Skeletal muscle satellite cell (primary cell): ENCODE measurements at regions not wholly inside any gene's neighbourhood (a gene's known extent, or its start where the extent isn't known, plus 50 kb on each side); places are given as distances from the start of the nearest gene placed in this dataset.

Experiments
- H3K27me3 ChIP-seq: 2 replicates; pipeline ENCODE4 v1.7.0; 2013; ENCODE audit warnings: low read length; ENCODE audit not compliant: control insufficient read depth, insufficient read depth
- H3K36me3 ChIP-seq: 2 replicates; pipeline ENCODE4 v1.7.0; 2013; ENCODE audit warnings: mild to moderate bottlenecking, control low read depth, low read length; ENCODE audit not compliant: insufficient read depth
- H3K4me1 ChIP-seq: 2 replicates; pipeline ENCODE4 v1.7.0; 2013; ENCODE audit warnings: low read length; ENCODE audit not compliant: control insufficient read depth, insufficient read depth
- H3K4me2 ChIP-seq: 2 replicates; pipeline ENCODE4 v1.7.0; 2013; ENCODE audit warnings: mild to moderate bottlenecking, low read length
- H3K4me3 ChIP-seq: 2 replicates; pipeline ENCODE4 v1.7.0; 2013; ENCODE audit warnings: low read length
- H3K9ac ChIP-seq: 2 replicates; pipeline ENCODE4 v1.7.0; 2013; ENCODE audit warnings: mild to moderate bottlenecking, low read depth, low read length, moderate library complexity
- H3K9me3 ChIP-seq: replicated peaks from 2 replicates; pipeline ENCODE4 v1.7.0; 2013; ENCODE audit warnings: mild to moderate bottlenecking, control low read depth, low read length

GRCh38 chr3:34263101-34263621, 464.7 kb downstream of the PDCD6IP start:
- no peaks in the 10 kb centered on the region for H3K9me3 ChIP-seq
- no peak overlapping the region for H3K9ac ChIP-seq
- H3K4me2 ChIP-seq: no peak overlapping the region
- H3K27me3 ChIP-seq: peaks cover 3% of the 10 kb centered on the region
- H3K4me3 ChIP-seq: no peak overlapping the region
- H3K4me1 ChIP-seq: peaks cover 7% of the 10 kb centered on the region
- no peaks in the 10 kb centered on the region for H3K36me3 ChIP-seq

- Histone ChIP-seq H3K27me3 (peaks cover 3% of the 10 kb centered on the region), H3K9me3 (no peaks in the 10 kb centered on the region), H3K4me1 (peaks cover 9% of the 10 kb centered on the region), H3K36me3 (no peaks in the 10 kb centered on the region), H3K4me3 (no peak overlapping the region), H3K4me2 (no peak overlapping the region), H3K9ac (no peak overlapping the region)
Measured at GRCh38 chr3:34264337-34265041, 466.1 kb downstream of the PDCD6IP start.

GRCh38 chr3:34267088-34267487, 468.7 kb downstream of the PDCD6IP start:
- Histone ChIP-seq H3K9ac (no peak overlapping the region), H3K9me3 (no peaks in the 10 kb centered on the region), H3K36me3 (no peaks in the 10 kb centered on the region), H3K4me1 (peaks cover 3% of the 10 kb centered on the region), H3K4me2 (no peak overlapping the region), H3K4me3 (no peak overlapping the region), H3K27me3 (peaks cover 8% of the 10 kb centered on the region)

- Histone ChIP-seq H3K4me2 (no peak overlapping the region), H3K9ac (no peak overlapping the region), H3K4me3 (no peak overlapping the region), H3K36me3 (no peaks in the 10 kb centered on the region), H3K9me3 (no peaks in the 10 kb centered on the region), H3K4me1 (peaks cover 3% of the 10 kb centered on the region), H3K27me3 (peaks cover 6% of the 10 kb centered on the region)
Measured at GRCh38 chr3:34268032-34268709, 469.7 kb downstream of the PDCD6IP start.

GRCh38 chr3:34275811-34276210, 477.4 kb downstream of the PDCD6IP start:
- Histone ChIP-seq H3K9me3 (no peaks in the 10 kb centered on the region), H3K36me3 (no peaks in the 10 kb centered on the region), H3K27me3 (peaks cover 1% of the 10 kb centered on the region), H3K4me1 (no peaks in the 10 kb centered on the region), H3K4me3 (no peak overlapping the region), H3K4me2 (no peak overlapping the region), H3K9ac (no peak overlapping the region)

GRCh38 chr3:34276342-34276741, 477.9 kb downstream of the PDCD6IP start:
- Histone ChIP-seq H3K4me3 (no peak overlapping the region), H3K4me2 (no peak overlapping the region), H3K27me3 (no peaks in the 10 kb centered on the region), H3K9ac (no peak overlapping the region), H3K36me3 (no peaks in the 10 kb centered on the region), H3K9me3 (no peaks in the 10 kb centered on the region), H3K4me1 (no peaks in the 10 kb centered on the region)

- no peaks in the 10 kb centered on the region for H3K36me3 ChIP-seq
- H3K4me1 ChIP-seq: no peaks in the 10 kb centered on the region
- no peak overlapping the region for H3K9ac ChIP-seq
- H3K4me2 ChIP-seq: no peak overlapping the region
- H3K27me3 ChIP-seq: no peaks in the 10 kb centered on the region
- no peak overlapping the region for H3K4me3 ChIP-seq
- no peaks in the 10 kb centered on the region for H3K9me3 ChIP-seq
Measured at GRCh38 chr3:34277110-34277509, 478.7 kb downstream of the PDCD6IP start.

GRCh38 chr3:34279901-34280300, 481.5 kb downstream of the PDCD6IP start:
- Histone ChIP-seq H3K4me1 (no peaks in the 10 kb centered on the region), H3K27me3 (no peaks in the 10 kb centered on the region), H3K9ac (no peak overlapping the region), H3K36me3 (no peaks in the 10 kb centered on the region), H3K4me2 (no peak overlapping the region), H3K4me3 (no peak overlapping the region), H3K9me3 (no peaks in the 10 kb centered on the region)

GRCh38 chr3:34283751-34284150, 485.3 kb downstream of the PDCD6IP start:
- H3K9me3 ChIP-seq: no peaks in the 10 kb centered on the region
- no peaks in the 10 kb centered on the region for H3K36me3 ChIP-seq
- no peak overlapping the region for H3K4me3 ChIP-seq
- no peak overlapping the region for H3K9ac ChIP-seq
- no peak overlapping the region for H3K4me2 ChIP-seq
- H3K27me3 ChIP-seq: no peaks in the 10 kb centered on the region
- no peaks in the 10 kb centered on the region for H3K4me1 ChIP-seq

- H3K36me3 ChIP-seq: no peaks in the 10 kb centered on the region
- H3K4me3 ChIP-seq: no peak overlapping the region
- no peaks in the 10 kb centered on the region for H3K9me3 ChIP-seq
- H3K9ac ChIP-seq: no peak overlapping the region
- no peaks in the 10 kb centered on the region for H3K27me3 ChIP-seq
- H3K4me2 ChIP-seq: no peak overlapping the region
- no peaks in the 10 kb centered on the region for H3K4me1 ChIP-seq
Measured at GRCh38 chr3:34284959-34285826, 486.8 kb downstream of the PDCD6IP start.

- no peak overlapping the region for H3K4me3 ChIP-seq
- H3K4me2 ChIP-seq: no peak overlapping the region
- H3K27me3 ChIP-seq: no peaks in the 10 kb centered on the region
- no peak overlapping the region for H3K9ac ChIP-seq
- no peaks in the 10 kb centered on the region for H3K36me3 ChIP-seq
- H3K9me3 ChIP-seq: no peaks in the 10 kb centered on the region
- no peaks in the 10 kb centered on the region for H3K4me1 ChIP-seq
Measured at GRCh38 chr3:34285827-34286188, 487.4 kb downstream of the PDCD6IP start.
